CD4-positive, alpha-beta T cell treated with Interleukin-2 at 100 ng/mL for 4 hours (primary cell): ENCODE measurements at regions not wholly inside any gene's neighbourhood (a gene's known extent, or its start where the extent isn't known, plus 50 kb on each side); places are given as distances from the start of the nearest gene placed in this dataset.

Experiments
- DNase-seq: peaks from one replicate; pipeline ENCODE4 v3.0.0-alpha.2; 2020; ENCODE audit warnings: low spot score

DNA sequence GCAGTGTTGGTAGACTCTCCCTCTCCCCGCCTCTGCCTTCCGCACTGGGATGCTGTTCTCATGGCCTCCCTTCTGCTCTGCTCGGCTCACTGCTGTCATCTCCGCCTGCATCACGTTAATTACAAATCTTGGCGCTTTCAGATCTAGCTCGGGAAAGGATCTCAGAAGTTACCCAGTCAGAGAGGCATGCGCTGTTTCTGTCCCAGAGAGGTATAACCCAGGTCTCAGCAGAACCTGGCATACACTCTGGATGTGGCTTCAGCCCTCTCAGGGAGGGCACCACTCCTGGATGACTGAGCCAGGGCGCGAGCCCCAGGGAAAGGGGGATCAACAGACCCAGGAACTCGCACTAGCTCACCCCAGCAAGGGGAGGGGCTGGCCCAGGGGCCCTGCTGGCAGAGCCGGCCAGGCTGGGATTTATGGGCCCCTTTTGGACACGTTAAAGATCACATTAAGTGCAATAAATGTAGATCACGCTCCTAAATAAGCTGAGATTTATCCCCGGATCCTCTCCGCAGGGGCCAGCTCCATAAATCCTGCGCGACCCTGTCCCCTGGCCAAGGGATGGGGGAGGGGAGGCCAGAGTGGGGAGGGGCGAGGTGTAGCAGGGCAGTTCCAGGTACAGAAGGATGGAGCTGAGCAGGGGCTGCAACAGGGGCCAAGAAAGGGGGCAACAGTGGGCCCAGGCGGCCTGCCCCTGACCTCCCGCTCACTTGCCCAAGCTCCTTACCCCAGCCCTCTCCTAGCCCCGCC, 101.3 kb upstream of the ZBTB40 start:
- DNase-seq = no peak

- DNase-seq = no peak
Observed at GRCh38 chr1:22350924-22351767, 100.5 kb upstream of the ZBTB40 start.

- DNase-seq = no peak
Observed at GRCh38 chr1:22351768-22352080, 99.9 kb upstream of the ZBTB40 start.

DNA sequence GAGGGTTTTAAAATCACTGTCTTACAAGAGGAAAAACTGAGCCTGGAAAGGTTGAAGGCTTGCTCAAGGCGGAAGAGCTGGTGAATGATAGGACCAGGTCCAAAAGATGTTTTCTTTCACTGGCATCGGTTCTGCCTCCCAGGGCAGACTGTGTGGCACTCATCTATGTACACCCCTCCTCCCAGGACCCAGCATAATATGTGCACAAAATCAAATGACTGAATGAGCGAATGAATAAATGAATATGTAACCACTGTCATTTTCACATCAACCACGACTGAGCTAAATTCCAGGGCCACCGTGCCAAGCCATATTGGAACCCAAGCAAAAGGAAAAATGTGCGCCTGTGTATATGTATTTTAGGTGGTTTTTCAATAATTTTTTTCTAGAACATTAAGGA, 99.3 kb upstream of the ZBTB40 start:
- DNase-seq = no peak

DNA sequence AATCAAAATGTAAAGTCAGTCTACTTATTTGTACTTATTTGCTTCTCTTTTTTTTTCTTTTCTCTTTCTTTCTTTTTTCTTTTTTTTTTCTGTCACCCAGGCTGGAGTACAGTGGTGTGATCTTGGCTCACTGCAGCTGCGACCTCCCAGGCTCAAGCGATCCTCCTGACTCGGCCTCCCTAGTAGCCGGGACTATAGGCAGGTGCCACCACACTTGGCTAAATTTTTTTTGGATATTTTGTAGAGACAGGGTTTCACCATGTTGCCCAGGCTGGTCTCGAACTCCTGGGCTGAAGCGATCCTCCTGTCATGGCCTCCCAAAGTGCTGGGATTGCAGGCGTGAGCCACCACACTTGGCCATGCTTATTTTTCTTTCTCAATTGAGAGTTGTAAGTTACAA, 98.8 kb upstream of the ZBTB40 start:
- DNase-seq = no peak

- DNase-seq = no peak
Observed at GRCh38 chr1:22359427-22359826, 92.2 kb upstream of the ZBTB40 start.

- no peak for DNase-seq
Observed at GRCh38 chr1:22362626-22363402, 88.8 kb upstream of the ZBTB40 start.

DNA sequence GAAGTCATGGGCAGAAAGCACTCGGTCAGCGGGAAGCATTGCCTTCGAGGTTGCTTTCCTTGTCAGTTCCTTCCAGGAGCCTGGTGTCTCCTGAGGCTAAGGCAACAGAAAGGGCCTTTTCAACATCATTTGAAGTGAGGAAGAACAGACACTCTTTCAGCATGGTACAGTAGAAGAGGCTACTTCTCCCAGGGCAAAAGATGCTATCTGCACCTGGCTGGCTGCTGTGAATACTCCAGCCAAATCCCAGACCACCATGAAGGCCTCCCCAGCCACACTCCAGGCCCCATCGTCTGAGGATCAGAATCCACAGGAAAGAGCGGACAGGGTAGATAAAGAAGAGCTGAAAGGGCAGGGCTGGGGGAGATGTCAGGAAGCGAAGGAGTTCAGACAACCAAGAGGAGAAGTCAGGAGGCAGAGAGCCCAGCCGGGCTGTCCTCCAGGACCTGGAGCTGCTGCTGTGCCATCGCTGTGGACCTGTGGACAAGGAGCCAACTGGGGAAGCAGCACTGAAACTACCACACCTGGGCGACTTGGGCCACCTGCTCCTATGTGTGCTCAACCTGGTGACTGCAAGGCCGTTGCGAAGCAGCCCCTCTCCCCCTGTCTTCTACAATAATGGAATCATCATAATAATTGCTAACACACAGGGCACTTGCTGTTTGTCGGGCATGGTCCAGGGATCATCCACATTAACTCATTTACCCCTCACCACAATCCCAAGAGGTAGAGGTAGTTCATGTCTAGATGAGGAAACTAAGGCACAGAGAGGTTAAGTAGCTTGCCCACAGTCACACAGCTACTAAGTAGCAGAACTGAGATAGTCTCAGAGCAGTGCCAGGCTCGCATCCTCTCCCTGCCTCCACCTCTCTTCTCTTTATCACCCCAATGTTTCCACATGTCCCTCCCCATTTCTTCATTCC, 88.0 kb upstream of the ZBTB40 start:
- DNase-seq = no peak

- no peak for DNase-seq
Observed at GRCh38 chr1:22364326-22364650, 87.4 kb upstream of the ZBTB40 start.

DNA sequence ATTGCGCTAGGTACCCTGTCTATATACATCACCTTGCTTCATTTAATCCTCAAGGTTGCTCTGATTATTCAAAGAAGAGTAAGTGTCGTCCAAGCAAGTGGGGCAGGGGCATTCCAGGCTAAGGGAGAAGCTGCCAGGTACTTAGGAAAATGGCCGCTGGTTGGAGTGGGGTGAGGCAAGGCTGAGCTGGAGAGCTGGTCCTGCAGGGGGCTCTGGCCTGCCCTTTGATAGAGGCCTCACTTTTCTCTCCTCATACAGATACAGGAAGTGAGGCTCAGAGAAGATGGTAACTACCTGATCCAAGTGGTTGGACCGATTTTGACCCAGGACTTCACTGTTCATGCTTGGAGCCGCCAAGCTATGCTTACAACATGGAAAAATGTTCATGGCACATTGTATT, 86.9 kb upstream of the ZBTB40 start:
- DNase-seq = no peak

GRCh38 chr1:22365331-22366295, 86.0 kb upstream of the ZBTB40 start:
- DNase-seq = no peak

DNA sequence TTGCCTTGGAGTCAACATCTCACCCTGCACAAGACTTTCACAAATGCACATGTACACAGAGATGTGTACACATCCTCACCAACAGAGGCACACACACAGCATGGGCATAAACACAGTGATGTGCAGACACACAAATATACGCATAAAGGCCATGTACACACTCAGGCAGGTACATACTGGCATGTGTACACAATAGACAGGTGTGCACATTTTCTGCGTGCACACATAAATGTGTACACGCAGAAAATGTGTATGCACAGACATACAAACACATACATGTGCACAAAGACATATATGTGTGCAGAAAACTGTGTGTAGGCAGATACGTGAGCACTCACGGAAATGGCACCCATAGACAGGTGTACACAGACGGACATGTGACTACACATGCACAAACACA, 85.3 kb upstream of the ZBTB40 start:
- DNase-seq = no peak

DNA sequence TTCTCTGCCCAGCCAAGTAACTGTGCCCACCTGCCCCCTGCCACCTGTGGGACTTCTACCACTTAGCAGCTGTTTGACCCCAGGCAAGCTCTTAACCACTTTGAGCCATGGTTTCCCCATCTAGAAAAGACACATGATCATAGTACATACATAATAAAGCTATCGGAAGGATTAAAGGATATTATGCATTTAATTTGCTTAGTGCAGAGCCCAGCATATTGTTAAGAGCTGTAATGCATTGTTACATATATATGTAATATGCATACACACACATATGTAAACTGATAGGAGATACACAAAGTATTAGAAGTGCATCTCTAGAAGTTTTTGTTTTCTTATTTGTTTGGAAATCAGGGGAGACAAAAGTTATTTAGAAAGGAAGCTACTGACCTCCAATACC, 83.5 kb upstream of the ZBTB40 start:
- DNase-seq = no peak

- DNase-seq = no peak
Observed at GRCh38 chr1:22369294-22370189, 82.1 kb upstream of the ZBTB40 start.

- DNase-seq = no peak
Observed at GRCh38 chr1:22370190-22370498, 81.5 kb upstream of the ZBTB40 start.

DNA sequence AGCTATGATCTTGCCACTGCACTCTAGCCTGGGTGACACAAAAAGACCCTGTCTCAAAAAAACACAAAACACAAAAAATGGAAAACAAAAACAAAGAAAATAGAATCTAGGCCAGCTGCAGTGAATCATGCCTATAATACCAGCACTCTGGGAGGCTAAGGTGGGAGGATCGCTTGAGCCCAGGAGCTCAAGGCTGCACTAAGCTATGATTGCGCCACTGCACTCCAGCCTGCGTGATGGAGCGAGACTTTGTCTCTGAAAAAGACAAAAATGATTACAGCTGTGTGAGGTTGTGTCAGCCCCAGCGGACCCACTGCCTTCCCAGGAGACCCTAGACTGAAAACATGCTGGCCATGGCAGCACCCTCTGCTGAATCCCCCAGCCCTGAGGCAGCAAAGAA, 80.2 kb upstream of the ZBTB40 start:
- DNase-seq = no peak

DNA sequence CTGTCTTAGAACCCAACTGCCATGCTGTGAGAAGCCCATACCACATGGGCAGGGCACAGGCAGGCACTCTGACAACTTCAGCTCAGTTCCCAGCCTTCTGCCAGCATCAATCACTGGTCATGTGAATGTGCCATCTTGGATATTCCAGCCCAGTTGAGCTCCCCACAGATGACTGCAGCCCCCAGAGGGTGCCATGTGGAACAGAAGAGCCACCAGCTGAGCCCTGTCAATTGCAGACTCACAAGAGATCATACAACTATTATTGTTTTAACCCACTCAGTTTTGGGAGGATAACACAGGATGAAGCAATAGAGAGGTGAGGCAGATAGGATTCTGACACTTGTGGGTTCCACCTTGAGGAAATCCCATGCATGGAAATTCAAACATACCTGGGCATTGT, 78.4 kb upstream of the ZBTB40 start:
- DNase-seq = no peak

DNA sequence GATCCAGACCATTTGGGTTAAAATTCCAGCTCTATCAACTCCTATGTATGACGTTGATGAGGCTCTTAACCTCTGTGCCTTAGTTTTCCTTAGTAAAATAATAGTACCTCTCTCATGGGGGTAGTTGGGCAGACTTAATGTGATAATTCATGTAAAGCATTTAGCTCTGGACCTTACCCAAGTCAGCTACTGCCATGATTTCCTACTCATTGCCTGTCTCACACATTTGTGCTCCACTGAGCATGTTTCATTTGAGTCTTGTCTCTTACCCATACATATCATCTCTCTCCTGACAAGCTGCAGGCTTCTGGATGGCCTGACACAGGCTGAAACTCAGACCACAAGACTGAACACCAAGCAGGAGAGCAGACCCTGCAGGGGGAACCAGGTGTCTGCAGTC, 77.7 kb upstream of the ZBTB40 start:
- DNase-seq = no peak

DNA sequence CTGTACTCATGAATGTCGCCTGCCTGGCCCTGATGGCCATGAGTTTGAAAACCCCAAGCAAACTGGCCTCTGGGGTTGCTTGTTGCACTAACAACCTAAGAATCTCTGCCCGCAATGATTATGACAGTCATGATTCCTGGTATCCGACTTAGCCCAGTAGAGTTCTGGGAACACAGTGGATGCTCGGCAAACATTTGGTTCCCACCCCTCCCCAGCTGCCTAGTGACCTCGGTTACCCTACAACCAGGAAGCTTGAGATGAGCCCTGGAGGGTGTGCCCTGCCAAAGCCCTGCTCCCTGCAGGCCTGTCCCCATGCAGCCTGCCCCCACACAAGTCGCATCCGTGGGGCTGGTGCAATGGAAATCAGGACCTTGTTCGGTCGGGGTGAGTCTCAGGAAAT, 76.0 kb upstream of the ZBTB40 start:
- DNase-seq = no peak

- no peak for DNase-seq
Observed at GRCh38 chr1:22376001-22376400, 75.7 kb upstream of the ZBTB40 start.
